ENCODE measurements at regions not wholly inside any gene's neighbourhood (a gene's known extent, or its start where the extent isn't known, plus 50 kb on each side); places are given as distances from the start of the nearest gene placed in this dataset.

DNA sequence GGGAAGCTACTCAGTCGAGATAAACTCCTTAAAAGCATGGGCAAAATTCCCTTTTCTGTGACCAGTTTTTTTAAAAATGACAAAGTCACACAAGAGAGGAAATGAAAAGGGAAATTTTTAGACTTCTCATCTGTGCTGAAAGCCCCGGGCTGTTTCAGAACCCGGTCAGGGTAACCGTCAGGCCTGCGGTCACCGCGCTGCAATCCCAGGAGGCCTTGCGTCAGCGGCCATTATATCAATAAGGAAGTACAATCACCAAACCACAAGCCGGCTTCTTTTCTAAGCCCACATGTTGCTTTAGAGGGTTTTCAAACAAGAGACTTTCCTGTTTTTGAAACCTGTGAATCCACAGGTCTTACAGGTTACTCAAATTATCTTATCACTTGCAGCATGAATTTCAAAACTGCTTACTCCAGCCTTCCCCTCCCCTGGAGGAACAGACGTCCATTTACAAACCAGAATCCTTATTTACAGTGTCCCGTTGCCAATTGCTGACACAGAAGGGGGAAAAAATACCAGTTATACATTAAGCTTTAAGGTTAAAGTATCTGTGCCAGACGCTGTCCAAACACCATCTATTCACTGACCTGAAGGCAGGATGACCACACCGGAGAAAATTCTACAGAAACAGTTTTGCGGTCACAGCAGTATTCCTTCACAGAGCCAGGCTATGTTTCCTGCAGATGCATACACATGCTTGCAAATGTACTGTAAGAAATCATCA, 165.3 kb downstream of the TOMM20 start (continued):
- TF ChIP-seq, protein P1, sequence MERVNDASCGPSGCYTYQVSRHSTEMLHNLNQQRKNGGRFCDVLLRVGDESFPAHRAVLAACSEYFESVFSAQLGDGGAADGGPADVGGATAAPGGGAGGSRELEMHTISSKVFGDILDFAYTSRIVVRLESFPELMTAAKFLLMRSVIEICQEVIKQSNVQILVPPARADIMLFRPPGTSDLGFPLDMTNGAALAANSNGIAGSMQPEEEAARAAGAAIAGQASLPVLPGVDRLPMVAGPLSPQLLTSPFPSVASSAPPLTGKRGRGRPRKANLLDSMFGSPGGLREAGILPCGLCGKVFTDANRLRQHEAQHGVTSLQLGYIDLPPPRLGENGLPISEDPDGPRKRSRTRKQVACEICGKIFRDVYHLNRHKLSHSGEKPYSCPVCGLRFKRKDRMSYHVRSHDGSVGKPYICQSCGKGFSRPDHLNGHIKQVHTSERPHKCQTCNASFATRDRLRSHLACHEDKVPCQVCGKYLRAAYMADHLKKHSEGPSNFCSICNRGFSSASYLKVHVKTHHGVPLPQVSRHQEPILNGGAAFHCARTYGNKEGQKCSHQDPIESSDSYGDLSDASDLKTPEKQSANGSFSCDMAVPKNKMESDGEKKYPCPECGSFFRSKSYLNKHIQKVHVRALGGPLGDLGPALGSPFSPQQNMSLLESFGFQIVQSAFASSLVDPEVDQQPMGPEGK (CRISPR knock-in tag; IDR thresholded peaks at IDR 0.05), result peak; percentile 90
- TF ChIP-seq ZNF44 (CRISPR knock-in tag; IDR thresholded peaks at IDR 0.05), result 0 out of 2 replicates have a peak, but pooled peaks have one; percentile 28
- peak; percentile 26; the same call in 1 of the 2 replicates for TF ChIP-seq RAD21 (CRISPR knock-in tag; IDR thresholded peaks at IDR 0.05)
- TF ChIP-seq ZNF564 (CRISPR knock-in tag; IDR thresholded peaks at IDR 0.05), result peak; percentile 43; the same call in 1 of the 2 replicates
- peak; percentile 31; the same call in 1 of the 2 replicates for TF ChIP-seq ZNF205 (CRISPR knock-in tag; IDR thresholded peaks at IDR 0.05)
- no peak for TF ChIP-seq AGO2 (optimal IDR thresholded peaks at IDR 0.05; ENCODE audit: low read depth, low read length)
- peak; percentile 62; the same call in 1 of the 2 replicates for TF ChIP-seq MEIS1 (CRISPR knock-in tag; IDR thresholded peaks at IDR 0.05; ENCODE audit: borderline replicate concordance)
- TF ChIP-seq, protein P2, sequence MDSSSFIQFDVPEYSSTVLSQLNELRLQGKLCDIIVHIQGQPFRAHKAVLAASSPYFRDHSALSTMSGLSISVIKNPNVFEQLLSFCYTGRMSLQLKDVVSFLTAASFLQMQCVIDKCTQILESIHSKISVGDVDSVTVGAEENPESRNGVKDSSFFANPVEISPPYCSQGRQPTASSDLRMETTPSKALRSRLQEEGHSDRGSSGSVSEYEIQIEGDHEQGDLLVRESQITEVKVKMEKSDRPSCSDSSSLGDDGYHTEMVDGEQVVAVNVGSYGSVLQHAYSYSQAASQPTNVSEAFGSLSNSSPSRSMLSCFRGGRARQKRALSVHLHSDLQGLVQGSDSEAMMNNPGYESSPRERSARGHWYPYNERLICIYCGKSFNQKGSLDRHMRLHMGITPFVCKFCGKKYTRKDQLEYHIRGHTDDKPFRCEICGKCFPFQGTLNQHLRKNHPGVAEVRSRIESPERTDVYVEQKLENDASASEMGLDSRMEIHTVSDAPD (CRISPR knock-in tag; IDR thresholded peaks at IDR 0.05), result peak; percentile 95
- no peak; the same call in 1 of the 2 replicates for TF ChIP-seq SALL2 (CRISPR knock-in tag; IDR thresholded peaks at IDR 0.05)
- TF ChIP-seq CREB1 (IDR thresholded peaks at IDR 0.05), result peak; percentile 42; the same call in 1 of the 2 replicates
- 0 out of 2 replicates have a peak, but pooled peaks have one; percentile 64 for TF ChIP-seq CREB1 (CRISPR knock-in tag; IDR thresholded peaks at IDR 0.05)
- 0 out of 2 replicates have a peak, but pooled peaks have one; percentile 25 for TF ChIP-seq HOXD1 (CRISPR knock-in tag; IDR thresholded peaks at IDR 0.05)
- TF ChIP-seq, protein P3, sequence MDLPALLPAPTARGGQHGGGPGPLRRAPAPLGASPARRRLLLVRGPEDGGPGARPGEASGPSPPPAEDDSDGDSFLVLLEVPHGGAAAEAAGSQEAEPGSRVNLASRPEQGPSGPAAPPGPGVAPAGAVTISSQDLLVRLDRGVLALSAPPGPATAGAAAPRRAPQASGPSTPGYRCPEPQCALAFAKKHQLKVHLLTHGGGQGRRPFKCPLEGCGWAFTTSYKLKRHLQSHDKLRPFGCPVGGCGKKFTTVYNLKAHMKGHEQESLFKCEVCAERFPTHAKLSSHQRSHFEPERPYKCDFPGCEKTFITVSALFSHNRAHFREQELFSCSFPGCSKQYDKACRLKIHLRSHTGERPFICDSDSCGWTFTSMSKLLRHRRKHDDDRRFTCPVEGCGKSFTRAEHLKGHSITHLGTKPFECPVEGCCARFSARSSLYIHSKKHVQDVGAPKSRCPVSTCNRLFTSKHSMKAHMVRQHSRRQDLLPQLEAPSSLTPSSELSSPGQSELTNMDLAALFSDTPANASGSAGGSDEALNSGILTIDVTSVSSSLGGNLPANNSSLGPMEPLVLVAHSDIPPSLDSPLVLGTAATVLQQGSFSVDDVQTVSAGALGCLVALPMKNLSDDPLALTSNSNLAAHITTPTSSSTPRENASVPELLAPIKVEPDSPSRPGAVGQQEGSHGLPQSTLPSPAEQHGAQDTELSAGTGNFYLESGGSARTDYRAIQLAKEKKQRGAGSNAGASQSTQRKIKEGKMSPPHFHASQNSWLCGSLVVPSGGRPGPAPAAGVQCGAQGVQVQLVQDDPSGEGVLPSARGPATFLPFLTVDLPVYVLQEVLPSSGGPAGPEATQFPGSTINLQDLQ (CRISPR knock-in tag; IDR thresholded peaks at IDR 0.05), result no peak
- TF ChIP-seq ZNF441 (CRISPR knock-in tag; IDR thresholded peaks at IDR 0.05; ENCODE audit: borderline replicate concordance), result no peak
- TF ChIP-seq REXO4 (CRISPR knock-in tag; IDR thresholded peaks at IDR 0.05; ENCODE audit: borderline replicate concordance), result no peak
- no peak for TF ChIP-seq ZNF7 (CRISPR knock-in tag; IDR thresholded peaks at IDR 0.05)
- peak; percentile 85; the same call in 1 of the 2 replicates for TF ChIP-seq RORA (CRISPR knock-in tag; IDR thresholded peaks at IDR 0.05)
- TF ChIP-seq, protein P4, sequence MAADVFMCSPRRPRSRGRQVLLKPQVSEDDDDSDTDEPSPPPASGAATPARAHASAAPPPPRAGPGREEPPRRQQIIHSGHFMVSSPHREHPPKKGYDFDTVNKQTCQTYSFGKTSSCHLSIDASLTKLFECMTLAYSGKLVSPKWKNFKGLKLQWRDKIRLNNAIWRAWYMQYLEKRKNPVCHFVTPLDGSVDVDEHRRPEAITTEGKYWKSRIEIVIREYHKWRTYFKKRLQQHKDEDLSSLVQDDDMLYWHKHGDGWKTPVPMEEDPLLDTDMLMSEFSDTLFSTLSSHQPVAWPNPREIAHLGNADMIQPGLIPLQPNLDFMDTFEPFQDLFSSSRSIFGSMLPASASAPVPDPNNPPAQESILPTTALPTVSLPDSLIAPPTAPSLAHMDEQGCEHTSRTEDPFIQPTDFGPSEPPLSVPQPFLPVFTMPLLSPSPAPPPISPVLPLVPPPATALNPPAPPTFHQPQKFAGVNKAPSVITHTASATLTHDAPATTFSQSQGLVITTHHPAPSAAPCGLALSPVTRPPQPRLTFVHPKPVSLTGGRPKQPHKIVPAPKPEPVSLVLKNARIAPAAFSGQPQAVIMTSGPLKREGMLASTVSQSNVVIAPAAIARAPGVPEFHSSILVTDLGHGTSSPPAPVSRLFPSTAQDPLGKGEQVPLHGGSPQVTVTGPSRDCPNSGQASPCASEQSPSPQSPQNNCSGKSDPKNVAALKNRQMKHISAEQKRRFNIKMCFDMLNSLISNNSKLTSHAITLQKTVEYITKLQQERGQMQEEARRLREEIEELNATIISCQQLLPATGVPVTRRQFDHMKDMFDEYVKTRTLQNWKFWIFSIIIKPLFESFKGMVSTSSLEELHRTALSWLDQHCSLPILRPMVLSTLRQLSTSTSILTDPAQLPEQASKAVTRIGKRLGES (CRISPR knock-in tag; IDR thresholded peaks at IDR 0.05; ENCODE audit: borderline replicate concordance), result peak; percentile 74
- TF ChIP-seq ZNF816 (CRISPR knock-in tag; IDR thresholded peaks at IDR 0.05; ENCODE audit: borderline replicate concordance), result no peak
- TF ChIP-seq GZF1 (CRISPR knock-in tag; IDR thresholded peaks at IDR 0.05), result no peak; the same call in 1 of the 2 replicates
